PC-9 (cell line): ENCODE measurements at regions not wholly inside any gene's neighbourhood (a gene's known extent, or its start where the extent isn't known, plus 50 kb on each side); places are given as distances from the start of the nearest gene placed in this dataset.

ENCODE experiments used
- EZH2 ChIP-seq: fragments of 200-600 bp; sonication (generic); IDR thresholded peaks from 2 replicates; pipeline ENCODE4 v1.8.0; 2017; ENCODE audit warnings: antibody characterized with exemption, low read depth
- TF ChIP-seq, protein P1 (sequence below): fragments of 200-600 bp; sonication (generic); conservative IDR thresholded peaks from 2 replicates; pipeline ENCODE4 v1.6.1; 2017; ENCODE audit warnings: mixed run types, antibody characterized with exemption, mild to moderate bottlenecking, moderate library complexity

- TF ChIP-seq, protein P1, sequence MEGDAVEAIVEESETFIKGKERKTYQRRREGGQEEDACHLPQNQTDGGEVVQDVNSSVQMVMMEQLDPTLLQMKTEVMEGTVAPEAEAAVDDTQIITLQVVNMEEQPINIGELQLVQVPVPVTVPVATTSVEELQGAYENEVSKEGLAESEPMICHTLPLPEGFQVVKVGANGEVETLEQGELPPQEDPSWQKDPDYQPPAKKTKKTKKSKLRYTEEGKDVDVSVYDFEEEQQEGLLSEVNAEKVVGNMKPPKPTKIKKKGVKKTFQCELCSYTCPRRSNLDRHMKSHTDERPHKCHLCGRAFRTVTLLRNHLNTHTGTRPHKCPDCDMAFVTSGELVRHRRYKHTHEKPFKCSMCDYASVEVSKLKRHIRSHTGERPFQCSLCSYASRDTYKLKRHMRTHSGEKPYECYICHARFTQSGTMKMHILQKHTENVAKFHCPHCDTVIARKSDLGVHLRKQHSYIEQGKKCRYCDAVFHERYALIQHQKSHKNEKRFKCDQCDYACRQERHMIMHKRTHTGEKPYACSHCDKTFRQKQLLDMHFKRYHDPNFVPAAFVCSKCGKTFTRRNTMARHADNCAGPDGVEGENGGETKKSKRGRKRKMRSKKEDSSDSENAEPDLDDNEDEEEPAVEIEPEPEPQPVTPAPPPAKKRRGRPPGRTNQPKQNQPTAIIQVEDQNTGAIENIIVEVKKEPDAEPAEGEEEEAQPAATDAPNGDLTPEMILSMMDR: no peak
- TF ChIP-seq EZH2: no peak
Observed at GRCh38 chr15:97729270-97729669, 231.2 kb upstream of the ARRDC4 start.
